SH-SY5Y (cell line): ENCODE measurements at regions not wholly inside any gene's neighbourhood (a gene's known extent, or its start where the extent isn't known, plus 50 kb on each side); places are given as distances from the start of the nearest gene placed in this dataset.

Experiments used
- GATA2 ChIP-seq: IDR thresholded peaks from 2 replicates; pipeline ENCODE4 v1.6.1; 2011; ENCODE audit warnings: mild to moderate bottlenecking, low read depth, low read length
- GATA3 ChIP-seq: IDR thresholded peaks from 2 replicates; pipeline ENCODE4 v1.6.1; 2011; ENCODE audit warnings: low read depth, mild to moderate bottlenecking, low read length, moderate library complexity

GRCh38 chr5:74075501-74076484 is 449.8 kb downstream of the ARHGEF28 start:
- TF ChIP-seq GATA2 (no peak), GATA3 (no peak)

- TF ChIP-seq GATA3 (no peak), GATA2 (no peak)
These were observed 448.1 kb downstream of the ARHGEF28 start for GRCh38 chr5:74074111-74074510.

GRCh38 chr5:74073257-74073656 is 447.3 kb downstream of the ARHGEF28 start:
- no peak for TF ChIP-seq GATA3
- no peak for TF ChIP-seq GATA2

- TF ChIP-seq GATA3, result no peak
- TF ChIP-seq GATA2, result no peak
These were observed 446.6 kb downstream of the ARHGEF28 start for GRCh38 chr5:74072646-74073045.

- no peak for TF ChIP-seq GATA3
- TF ChIP-seq GATA2, result no peak
These were observed 444.8 kb downstream of the ARHGEF28 start for GRCh38 chr5:74070766-74071165.

- TF ChIP-seq GATA2, result no peak
- no peak for TF ChIP-seq GATA3
These were observed 443.7 kb downstream of the ARHGEF28 start for GRCh38 chr5:74069741-74070140.

- TF ChIP-seq GATA2 (no peak), GATA3 (no peak)
These were observed 441.9 kb downstream of the ARHGEF28 start for GRCh38 chr5:74067748-74068541.

GRCh38 chr5:74064911-74065310 is 438.9 kb downstream of the ARHGEF28 start:
- no peak for TF ChIP-seq GATA3
- no peak for TF ChIP-seq GATA2

GRCh38 chr5:74064225-74064624 is 438.2 kb downstream of the ARHGEF28 start:
- TF ChIP-seq GATA2 (no peak), GATA3 (no peak)

- no peak for TF ChIP-seq GATA3
- no peak for TF ChIP-seq GATA2
These were observed 437.8 kb downstream of the ARHGEF28 start for GRCh38 chr5:74063821-74064220.

GRCh38 chr5:74063346-74063745 is 437.4 kb downstream of the ARHGEF28 start:
- no peak for TF ChIP-seq GATA3

GRCh38 chr5:74061292-74061691 is 435.3 kb downstream of the ARHGEF28 start:
- TF ChIP-seq GATA3 (no peak), GATA2 (no peak)

GRCh38 chr5:74059706-74060105 is 433.7 kb downstream of the ARHGEF28 start:
- TF ChIP-seq GATA2 (no peak), GATA3 (no peak)

- TF ChIP-seq GATA2 (no peak), GATA3 (no peak)
These were observed 430.8 kb downstream of the ARHGEF28 start for GRCh38 chr5:74056789-74057164.

GRCh38 chr5:74056107-74056788 is 430.3 kb downstream of the ARHGEF28 start:
- TF ChIP-seq GATA3 (no peak), GATA2 (no peak)
